HG03575 (cell line): ENCODE measurements at regions not wholly inside any gene's neighbourhood (a gene's known extent, or its start where the extent isn't known, plus 50 kb on each side); places are given as distances from the start of the nearest gene placed in this dataset.

Source experiments
- ATAC-seq: cut with Tn5 transposase; IDR thresholded peaks from one replicate; pipeline ENCODE4 v1.9.1; 2021; ENCODE audit not compliant: unreplicated experiment, insufficient number of reproducible peaks, low FRiP score; ENCODE audit errors: extremely low read depth

DNA sequence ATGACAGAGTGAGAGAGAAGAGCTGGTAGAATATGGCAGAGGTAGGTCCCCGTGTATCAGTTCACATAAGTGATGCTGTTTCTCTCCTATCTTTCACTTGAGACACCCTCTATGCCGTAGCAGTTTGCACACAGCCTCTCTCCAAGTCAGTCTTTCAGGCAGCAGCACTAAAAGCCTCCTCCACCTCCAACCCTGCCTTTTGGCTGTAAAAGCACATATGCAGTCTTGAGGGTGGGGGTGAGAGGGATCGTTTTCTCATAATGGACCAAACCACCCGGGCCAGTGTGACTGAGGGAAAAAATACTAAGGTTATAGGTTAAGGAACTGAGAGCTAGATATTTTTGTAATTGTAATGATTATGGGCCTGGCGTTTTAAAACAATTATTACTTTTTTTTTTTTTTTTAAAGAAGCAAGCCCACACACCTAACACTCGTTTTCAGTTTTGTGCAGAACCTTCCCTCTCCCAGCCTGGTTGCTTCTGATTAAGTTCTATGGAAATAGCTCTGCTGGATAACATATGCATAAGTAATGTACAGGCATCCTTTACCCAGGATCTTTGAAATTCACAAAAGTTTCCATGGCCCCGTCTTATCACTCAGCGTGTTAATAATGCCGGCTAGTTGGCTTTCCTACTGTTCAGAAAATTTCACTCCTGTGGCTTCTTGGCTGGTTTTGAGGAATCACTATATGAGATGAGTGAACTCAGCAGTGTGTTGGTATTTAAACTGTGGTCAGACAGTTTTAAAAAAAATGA lies 112.2 kb upstream of the MEIS1 start:
- no peak for ATAC-seq

DNA sequence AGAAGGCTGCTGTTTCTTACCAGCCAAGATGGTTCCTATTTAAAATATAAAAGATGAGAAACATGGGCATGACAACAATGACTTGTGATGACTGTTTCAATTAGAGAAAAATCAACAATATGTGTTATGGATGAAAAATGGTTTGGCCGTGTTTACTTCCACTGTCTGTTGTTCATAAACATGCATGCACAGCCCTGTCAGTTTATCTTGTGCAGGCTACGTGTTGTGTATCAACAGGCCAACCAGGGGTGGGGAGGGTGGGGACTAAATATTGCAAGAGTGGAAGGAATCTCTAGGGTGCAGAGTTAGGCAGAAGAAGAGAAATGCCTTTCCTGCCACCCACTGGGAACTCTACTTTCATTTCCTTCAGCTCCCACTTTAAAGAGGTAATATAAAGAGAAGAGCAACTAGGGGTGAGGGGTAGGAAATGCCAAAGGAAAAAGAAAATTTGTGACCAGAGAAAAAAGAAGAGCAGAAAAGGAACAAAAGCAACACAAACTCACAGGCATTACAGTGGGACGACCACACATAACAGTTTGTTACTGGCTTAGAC lies 116.8 kb upstream of the MEIS1 start:
- ATAC-seq = no peak

DNA sequence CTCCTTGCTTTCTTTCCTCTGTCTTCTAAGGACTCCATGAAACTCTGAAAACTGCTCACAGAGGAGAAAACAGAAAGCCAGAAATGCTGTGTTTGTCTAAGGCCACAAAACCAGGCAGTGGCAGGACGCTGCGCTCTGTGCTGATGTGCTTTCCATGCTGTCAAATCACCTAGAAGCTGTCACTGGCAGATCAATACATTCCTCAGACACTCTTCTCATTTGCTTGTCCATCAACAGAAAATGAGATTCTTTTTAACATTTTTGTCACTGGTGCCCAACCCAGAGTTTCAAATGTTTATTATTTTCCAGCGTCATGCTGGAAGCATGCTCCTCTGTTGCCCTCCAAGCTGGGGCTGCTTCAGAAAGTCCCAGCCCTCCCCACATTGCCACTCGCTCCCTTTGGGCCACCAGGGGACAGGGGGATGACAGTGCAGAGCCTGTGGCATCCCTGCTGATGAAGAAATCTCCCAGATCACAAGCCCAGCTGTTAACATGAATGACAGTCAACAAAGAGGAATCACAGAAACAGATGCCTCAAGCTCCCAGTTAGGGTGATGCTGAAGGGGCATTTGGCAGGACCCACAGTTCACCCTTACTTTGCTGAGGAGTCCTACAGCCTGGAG lies 117.5 kb upstream of the MEIS1 start:
- no peak for ATAC-seq

DNA sequence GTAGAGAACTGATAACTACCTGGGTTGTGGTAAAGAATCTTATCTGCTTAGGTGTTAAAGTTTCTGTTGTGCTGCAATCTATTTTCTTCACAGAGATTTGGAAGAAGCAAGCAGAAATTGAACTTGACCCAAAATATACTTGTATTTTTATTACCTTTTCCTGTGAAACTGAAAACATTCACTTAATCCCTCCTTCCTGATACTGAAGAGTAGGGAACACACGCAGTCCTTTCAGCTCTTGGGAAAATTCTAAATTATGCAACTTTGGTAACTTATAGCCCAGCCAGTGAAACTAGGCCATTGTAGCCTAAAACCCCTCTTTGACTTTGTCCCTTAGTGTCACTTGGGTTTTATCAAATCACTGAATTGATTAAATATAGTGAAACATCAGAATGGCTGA lies 128.4 kb upstream of the MEIS1 start:
- ATAC-seq = no peak

DNA sequence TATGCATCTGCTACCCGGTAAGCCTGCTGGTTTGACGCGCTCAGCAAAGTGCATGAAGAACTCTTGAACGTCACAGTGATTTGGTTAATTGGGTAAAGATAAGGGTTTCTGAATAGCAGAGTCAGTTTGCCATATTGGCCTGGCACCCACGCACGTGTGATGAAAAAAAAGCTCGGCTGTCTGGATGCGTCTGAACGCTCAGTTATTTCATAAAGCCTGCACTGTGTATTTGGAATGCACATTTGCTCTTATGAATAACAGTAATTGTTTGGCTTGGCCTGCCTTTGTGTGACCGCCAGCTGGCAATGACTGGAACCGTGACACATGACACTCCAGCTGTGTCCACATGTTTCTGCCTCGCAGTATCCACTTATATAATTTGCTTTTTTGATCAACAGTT lies 129.2 kb upstream of the MEIS1 start:
- no peak for ATAC-seq

DNA sequence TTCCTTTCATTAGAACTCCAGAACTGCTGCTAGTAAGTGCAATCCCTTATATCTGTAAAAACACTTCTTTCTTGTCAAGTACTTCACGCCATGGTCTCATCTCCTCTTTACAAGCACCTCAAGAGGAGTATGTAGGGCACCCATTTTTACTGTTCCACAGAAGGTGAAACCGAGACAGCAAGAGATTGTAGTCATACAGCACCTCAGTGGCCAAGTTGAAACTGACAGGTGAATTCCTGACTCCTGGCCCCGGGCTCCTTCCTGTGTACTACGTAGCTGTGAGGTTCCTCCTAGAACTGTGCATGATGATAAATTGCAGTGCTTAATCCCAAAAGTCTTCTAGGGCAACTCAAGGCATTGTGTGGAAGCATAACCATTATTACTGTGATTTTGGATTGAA lies 131.5 kb upstream of the MEIS1 start:
- no peak for ATAC-seq

DNA sequence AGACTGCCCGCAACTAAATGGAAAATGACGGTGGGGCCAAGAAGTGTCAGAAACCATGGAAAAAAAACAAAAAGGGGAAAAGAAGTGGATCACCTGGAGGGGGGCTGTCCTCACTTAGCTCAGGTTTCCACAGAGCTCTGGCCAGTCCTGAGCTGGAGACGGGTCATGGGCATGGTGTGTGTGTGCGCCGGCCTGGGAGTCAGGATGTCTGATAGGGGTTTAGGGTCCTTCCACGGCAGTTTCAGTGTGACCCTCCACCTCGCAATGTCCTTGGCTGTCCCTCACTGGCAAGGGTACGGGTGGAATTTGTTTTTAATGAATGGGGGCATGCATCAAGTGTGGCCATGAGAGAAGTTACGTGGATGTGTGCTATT lies 133.2 kb upstream of the MEIS1 start:
- no peak for ATAC-seq

DNA sequence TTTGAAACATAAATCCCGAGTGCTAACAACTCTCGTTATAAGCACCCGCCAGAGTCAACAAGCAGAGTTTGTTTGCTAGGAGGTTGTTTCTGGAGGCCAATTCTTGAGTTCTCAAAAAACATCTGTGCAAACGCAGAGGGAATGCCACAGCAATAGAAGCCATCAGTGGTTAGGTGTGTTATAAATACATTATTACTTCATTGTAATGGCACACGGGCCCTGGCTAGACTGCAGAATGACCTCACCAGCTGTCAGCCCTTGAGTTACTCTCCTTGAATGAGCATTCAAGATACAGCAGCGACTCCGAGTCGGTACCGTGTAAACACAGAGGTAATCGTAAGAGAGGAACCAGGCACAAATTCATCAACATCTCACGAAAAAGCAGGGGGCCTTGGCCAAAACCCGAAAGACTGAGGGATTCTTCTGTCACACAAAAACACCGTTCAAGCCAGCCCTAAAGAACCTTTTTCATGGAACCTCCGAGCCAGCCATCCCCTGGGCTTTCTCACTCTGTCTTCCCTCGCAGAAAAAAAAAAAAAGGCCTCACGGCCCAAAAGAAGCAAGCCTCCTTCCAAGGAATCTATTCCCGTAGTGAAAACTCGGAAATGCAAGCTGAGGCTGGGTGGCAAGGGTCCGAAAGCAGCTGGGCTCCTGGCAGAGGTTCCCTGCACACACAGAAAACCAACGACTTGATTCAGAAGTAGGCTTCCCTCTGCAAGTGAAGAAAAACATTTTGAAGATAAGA lies 133.7 kb upstream of the MEIS1 start:
- ATAC-seq = no peak

DNA sequence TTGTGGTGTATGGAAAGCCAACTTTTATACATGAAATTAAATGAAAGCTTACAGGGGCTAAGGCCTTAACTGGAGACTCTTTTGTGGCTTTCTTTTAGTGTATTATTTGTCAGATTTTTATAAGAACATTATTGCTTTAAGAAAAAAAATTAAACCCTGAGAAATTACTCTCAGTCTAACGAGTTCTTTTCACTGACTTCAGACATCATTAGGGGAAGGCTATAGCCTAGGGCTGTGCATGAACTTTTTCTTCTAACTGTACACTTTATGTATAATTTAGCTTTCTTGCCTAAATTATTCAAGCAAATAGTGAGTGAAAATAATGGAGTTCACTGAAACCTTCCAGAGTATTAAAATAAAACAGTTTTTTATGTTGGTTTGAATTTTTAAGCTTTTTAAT lies 151.1 kb upstream of the MEIS1 start:
- no peak for ATAC-seq

DNA sequence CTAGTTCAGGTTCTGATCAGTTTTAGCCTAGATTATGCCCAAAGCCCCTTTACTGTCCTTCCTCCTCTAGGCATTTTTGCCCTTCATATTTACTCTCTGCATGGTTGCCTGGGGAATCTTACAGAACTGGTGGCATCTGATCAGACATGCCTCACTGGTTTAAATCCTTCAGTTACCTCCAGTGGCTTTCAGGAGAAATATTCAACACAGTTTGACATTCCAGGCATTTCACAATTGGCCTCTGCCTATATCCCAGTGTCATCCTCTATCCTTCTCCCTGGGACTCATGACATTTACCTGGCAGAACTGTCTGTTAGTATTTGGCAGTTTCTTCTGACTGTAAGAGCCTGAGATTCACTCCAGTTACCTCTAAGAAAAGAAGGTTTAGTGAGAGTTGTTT lies 152.9 kb upstream of the MEIS1 start:
- ATAC-seq = no peak

DNA sequence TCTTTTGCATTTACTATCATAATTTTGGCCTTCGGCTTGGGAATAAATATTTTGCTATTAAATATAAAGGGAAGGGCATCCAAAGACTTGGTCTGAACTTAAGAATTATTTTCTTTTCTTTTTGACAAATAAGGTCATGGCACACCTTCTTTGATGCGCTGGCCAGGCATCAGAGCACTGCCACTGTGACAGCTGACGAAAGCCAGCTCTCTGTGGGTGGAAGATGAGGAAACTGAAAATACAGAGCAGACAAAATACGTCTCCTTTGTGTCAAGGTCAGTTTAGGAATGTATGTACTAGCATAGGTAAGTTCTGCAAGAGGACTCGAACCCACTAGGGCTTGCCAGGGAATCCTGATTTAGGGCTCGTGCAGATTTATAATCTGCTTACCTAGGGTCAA lies 155.9 kb upstream of the MEIS1 start:
- no peak for ATAC-seq

DNA sequence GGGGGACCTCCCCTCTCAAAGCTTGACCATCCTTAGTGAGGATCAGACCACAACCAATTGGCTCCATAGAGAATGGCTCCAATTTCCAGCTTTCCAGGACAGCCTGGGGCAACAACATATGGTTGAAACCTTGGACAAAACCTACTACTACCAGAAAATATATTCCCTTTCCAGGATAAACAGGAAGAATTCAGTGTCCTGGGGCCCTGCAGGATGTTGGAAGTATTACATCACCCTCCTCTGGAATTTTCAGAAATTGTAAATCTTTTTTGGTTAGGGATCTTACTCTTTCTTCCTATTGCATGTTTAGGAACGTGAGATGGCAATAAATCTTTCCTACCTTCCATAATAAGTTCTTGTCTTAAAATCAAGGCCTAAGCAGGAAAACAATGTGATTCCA lies 158.9 kb upstream of the MEIS1 start:
- ATAC-seq = no peak

DNA sequence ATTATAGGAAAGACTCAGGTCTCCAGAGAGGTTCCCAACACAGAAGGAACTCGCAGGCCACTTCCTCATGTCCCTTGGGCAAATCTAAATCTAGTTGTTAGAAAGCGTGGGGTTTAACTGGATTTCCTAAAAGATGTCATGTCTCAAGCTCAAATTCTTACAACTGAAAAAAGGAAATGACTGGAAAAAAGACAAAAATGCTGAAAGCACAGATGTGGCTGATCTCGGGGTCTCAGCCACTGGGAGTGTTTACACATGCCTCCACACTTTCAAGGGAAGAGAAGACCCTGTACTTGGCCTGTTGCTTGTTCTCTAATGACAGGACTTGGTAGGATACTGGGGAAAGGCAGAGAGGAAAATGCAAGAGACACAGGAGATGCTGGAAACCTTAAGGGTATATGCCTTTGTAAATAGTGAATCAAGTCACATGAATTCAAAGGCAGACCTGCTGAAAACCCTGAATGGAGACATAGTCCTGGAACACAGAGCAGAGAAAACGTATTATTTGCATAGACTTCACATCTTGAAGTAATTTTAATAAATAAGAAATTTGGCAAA lies 160.9 kb upstream of the MEIS1 start:
- ATAC-seq = no peak

DNA sequence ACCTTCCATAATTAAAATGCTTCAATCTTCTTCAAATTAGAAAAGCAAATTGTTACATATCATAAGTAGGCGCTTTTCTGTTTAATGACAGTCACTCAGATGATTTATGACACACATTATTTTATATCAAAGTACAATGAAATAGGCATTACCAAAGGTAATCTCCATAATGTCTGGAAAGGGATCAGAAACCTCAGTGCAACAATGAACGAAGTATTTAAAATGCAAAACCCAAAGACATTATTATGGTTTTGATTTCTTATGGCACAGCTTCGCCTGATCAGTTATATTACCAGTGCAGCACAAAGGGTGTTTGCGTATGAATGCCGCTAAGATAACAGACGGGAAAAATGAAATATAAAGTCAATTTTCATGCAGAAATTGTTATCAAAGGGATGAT lies 162.2 kb upstream of the MEIS1 start:
- no peak for ATAC-seq

DNA sequence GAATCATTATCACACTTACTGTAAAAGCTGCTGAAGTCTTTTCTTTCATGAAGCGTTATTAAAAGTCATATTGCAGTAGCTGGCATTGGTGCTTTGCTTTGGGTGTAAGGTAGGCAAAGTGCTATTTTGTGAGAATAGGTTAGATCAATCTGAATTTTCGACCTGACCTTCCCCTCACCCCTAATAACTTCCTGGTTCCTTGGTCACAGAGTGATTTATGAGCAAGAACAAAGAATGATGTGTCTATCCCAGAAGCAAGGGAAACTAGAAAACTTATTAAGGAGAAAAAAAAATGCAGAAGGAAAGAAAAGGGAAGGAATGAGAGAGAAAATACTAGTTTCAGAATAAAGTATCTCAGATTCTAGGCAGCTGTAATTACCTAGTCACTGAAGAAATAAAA lies 163.1 kb upstream of the MEIS1 start:
- no peak for ATAC-seq

DNA sequence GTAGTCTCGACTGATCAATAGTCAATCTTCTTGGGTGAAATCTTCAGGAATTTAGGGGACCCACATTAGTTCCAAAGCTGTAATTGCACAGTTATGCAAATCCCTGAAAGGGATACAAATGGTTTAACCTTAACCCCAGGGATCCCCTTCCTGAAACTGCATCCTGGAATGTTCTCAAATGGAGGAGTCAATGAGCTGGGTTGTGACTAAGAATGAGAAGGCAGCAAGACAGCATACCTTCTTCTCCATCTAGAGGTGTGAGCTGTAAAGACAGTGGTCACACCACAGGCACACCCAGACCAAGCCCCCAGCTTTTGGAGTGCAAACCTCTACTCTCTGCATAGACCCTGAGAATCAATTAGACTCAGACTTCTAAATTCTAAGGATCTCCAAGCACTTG lies 164.7 kb upstream of the MEIS1 start:
- no peak for ATAC-seq

DNA sequence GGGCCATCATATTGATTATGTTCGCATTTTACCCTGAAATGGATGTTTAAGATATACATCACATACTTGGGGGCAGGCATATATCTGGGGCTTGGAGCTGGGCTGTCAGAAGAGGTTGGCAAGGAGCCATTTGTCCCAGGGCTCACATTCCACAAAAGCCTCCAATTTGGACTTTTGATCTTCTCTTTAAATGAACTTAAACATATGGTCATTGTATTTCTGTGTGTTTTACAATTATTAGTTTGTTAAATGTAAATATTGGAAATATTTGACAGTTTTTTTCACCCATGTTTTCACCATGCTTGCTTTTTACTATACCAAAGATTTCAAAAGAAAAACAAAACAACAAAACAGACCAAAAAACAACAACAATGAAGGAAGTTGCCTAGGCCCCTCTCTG lies 165.8 kb upstream of the MEIS1 start:
- ATAC-seq = no peak

DNA sequence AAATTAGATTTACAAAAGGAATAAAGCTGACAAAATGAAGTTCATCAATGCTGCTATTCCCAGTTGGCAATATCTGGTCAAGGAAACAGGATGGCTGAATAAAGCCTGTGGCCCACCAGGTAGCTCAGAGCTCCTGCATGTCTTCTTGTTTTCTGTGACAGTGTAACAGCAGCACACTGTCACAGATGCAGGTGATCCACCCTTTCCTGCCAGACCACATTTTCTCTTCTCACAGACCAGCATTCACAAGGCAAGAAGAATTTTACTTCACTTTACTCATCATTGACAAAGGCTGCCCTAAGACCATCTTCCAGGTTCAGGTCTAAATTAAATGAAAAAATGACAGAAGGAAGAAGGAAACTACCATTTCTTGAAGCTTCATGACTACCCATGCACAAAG lies 166.2 kb upstream of the MEIS1 start:
- ATAC-seq = no peak

DNA sequence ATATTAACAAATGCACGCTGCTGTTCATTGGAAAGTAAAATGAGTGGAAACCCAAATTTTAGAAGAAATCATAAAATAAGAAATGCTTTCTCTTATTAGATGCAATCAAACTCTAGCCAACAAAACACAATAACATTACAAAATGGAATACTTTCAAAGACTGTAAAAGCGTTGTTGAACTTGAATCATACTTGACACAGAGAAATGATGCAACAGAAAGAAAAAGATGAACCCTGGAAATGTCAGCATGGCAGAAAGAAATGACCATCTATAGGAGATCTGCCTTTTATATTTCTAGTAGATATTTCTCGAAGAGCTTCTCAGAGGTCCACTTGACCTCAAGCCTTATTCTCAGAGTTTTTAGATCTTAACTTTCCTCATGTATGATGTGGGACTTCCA lies 170.6 kb upstream of the MEIS1 start:
- no peak for ATAC-seq

DNA sequence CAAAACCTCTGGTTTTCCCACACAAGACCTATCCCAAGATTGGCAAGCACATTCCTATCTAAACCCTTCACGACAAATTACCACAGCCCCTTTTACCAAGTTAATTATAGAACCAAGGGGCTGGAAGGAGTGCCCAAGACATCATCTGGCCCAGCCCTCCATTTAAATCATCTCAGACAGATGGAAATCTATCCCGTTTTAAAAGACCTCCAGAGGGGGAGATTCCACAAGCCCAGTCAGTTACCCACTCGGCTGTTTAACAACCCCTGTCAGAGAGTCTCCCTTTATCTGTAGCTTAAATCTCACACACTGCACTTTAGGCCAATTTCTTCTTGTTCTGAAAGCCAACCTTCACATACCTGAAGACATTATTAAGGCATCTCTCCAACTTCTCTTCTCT lies 179.1 kb upstream of the MEIS1 start:
- ATAC-seq = no peak
